ENCODE measurements at regions not wholly inside any gene's neighbourhood (a gene's known extent, or its start where the extent isn't known, plus 50 kb on each side); places are given as distances from the start of the nearest gene placed in this dataset.

DNA sequence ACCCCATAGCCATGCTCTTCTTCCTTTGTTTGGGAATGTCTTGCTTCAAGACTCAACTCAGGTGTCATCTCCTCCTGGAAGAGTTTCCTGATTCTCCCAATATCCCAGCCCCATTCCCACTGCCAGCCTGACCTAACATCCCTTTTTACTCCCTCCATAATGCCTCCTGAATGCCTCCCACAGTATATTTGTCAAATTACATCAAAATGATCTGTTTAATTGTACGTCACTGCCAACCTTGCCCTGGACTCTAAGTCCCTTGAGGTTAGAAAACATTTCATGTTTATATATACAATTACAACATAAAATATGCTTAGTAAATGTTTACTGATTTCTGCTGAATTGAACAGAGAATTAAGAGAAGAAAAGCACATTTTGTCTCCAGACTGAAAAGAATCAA, 301.6 kb upstream of the PDE4D start:
- H3K79me1 ChIP-seq (ENCODE audit: insufficient read depth, low read depth, low read length, poor library complexity, severe bottlenecking) = no peaks in the 10 kb centered on the region
- no peaks in the 10 kb centered on the region for H3K9me3 ChIP-seq (ENCODE audit: control insufficient read depth, low read depth, low read length)
- no peak overlapping the region for H3K23ac ChIP-seq (ENCODE audit: insufficient read length, low read depth, low read length)
- H2BK120ac ChIP-seq (ENCODE audit: low read depth, low read length, poor library complexity, severe bottlenecking) = no peak overlapping the region
- no peaks in the 10 kb centered on the region; a peak in 1 of 7 replicates for H3K36me3 Mint-ChIP-seq (ENCODE audit: insufficient read depth in 1 of 3, low read depth in 3 of 3)
- H3K27ac Mint-ChIP-seq = no peak overlapping the region; a peak in 1 of 7 replicates
- H2AK5ac ChIP-seq (ENCODE audit: insufficient read length, low read length) = no peak overlapping the region
- H3K9me3 Mint-ChIP-seq = no peaks in the 10 kb centered on the region
- H3T11ph ChIP-seq (ENCODE audit: low read length) = no peak overlapping the region
- H3K9ac ChIP-seq (ENCODE audit: extremely low read depth, insufficient read length, low read length) = no peak overlapping the region
- H2BK5ac ChIP-seq (ENCODE audit: insufficient read length, low read length) = no peak overlapping the region
- H3K56ac ChIP-seq (ENCODE audit: insufficient read length, low read depth, low read length) = no peak overlapping the region
- no peak overlapping the region for H2BK12ac ChIP-seq (ENCODE audit: insufficient read length, low read depth, low read length)
- no peak overlapping the region for H3K18ac ChIP-seq (ENCODE audit: insufficient read length, low read depth, low read length)
- no peak overlapping the region for H2AFZ ChIP-seq (ENCODE audit: low read length)
- H3K4me1 Mint-ChIP-seq = peaks cover 2 to 3% of the 10 kb centered on the region in 2 experiments; a peak in 1 of 4 replicates
- H3K14ac ChIP-seq (ENCODE audit: insufficient read depth, low read length) = no peak overlapping the region
- no peak overlapping the region for H4K91ac ChIP-seq (ENCODE audit: insufficient read length, low read depth, low read length)
- no peaks in the 10 kb centered on the region for H3K4me1 ChIP-seq (ENCODE audit: insufficient read depth, low read length)
- H3K4me3 Mint-ChIP-seq = no peak overlapping the region
- H3K4me2 ChIP-seq (ENCODE audit: insufficient read depth, insufficient read length, low read length) = no peak overlapping the region
- H4K8ac ChIP-seq (replicated peaks; ENCODE audit: insufficient read length, low read depth, low read length) = no peak overlapping the region
- no peaks in the 10 kb centered on the region for H3K27me3 Mint-ChIP-seq (ENCODE audit: low read depth)
- no peak for DNase-seq
- no peak overlapping the region for H4K5ac ChIP-seq (ENCODE audit: insufficient read length, low read depth, low read length)
- no CpG with 5 or more reads among the region's 1 CpG for WGBS (ENCODE audit: extremely low coverage, insufficient read length, low lambda C conversion rate)
- no peak overlapping the region for H2BK15ac ChIP-seq (ENCODE audit: low read depth, low read length)
- H4K20me1 ChIP-seq (ENCODE audit: control insufficient read depth, insufficient read depth, insufficient read length) = no peaks in the 10 kb centered on the region
- H3K4ac ChIP-seq (ENCODE audit: low read depth, low read length) = no peak overlapping the region
- no peaks in the 10 kb centered on the region for H3K27me3 ChIP-seq (ENCODE audit: insufficient read depth, low read length)
- H3K79me2 ChIP-seq (ENCODE audit: insufficient read depth, low read length) = no peaks in the 10 kb centered on the region
- no peak overlapping the region for H2BK20ac ChIP-seq (ENCODE audit: low read depth, low read length, poor library complexity, severe bottlenecking)
- no peaks in the 10 kb centered on the region for H3K23me2 ChIP-seq (ENCODE audit: insufficient read length, low read depth, low read length, poor library complexity, severe bottlenecking)
- H3K27ac ChIP-seq (ENCODE audit: insufficient read length, low read depth, low read length) = no peak overlapping the region
- TF ChIP-seq, protein P1, sequence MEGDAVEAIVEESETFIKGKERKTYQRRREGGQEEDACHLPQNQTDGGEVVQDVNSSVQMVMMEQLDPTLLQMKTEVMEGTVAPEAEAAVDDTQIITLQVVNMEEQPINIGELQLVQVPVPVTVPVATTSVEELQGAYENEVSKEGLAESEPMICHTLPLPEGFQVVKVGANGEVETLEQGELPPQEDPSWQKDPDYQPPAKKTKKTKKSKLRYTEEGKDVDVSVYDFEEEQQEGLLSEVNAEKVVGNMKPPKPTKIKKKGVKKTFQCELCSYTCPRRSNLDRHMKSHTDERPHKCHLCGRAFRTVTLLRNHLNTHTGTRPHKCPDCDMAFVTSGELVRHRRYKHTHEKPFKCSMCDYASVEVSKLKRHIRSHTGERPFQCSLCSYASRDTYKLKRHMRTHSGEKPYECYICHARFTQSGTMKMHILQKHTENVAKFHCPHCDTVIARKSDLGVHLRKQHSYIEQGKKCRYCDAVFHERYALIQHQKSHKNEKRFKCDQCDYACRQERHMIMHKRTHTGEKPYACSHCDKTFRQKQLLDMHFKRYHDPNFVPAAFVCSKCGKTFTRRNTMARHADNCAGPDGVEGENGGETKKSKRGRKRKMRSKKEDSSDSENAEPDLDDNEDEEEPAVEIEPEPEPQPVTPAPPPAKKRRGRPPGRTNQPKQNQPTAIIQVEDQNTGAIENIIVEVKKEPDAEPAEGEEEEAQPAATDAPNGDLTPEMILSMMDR (conservative IDR thresholded peaks at IDR 0.05) = no peak

Measured in H9 (cell line).